Fibroblast of mammary gland (primary cell): ENCODE measurements at regions not wholly inside any gene's neighbourhood (a gene's known extent, or its start where the extent isn't known, plus 50 kb on each side); places are given as distances from the start of the nearest gene placed in this dataset.

Experiments
- DNase-seq: peaks from one replicate; pipeline ENCODE4 v3.0.0-alpha.2; 2010; ENCODE audit warnings: low read depth
- H3K4me3 ChIP-seq: 2 replicates; pipeline ENCODE4 v1.5.1; 2011; ENCODE audit warnings: low read depth, mild to moderate bottlenecking, low read length, moderate library complexity; ENCODE audit not compliant: control insufficient read depth
- CTCF ChIP-seq: conservative IDR thresholded peaks from 2 replicates; pipeline ENCODE4 v1.5.1; 2011; ENCODE audit warnings: low read depth, low read length, inconsistent platforms; ENCODE audit not compliant: control insufficient read depth, insufficient read depth

DNA sequence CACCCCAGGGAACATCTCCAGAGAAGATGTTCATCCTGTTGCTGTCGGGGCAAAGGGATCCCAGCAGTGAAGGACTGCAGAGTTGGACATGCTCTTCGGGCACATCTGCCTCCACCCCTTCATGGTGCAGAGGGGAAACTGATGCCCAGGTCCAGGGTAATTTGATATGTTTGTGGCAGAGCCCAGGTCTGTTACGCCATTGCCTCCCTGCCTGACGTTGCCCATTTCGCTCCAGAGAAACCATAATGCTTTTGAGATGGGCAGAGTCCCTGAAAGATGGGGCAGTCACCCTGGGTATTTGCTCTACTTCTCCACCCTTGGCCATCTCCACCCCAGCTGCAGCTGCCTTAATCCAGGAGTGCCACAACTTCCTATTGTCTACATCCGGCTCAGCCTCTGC lies 290.4 kb upstream of the POU3F1 start:
- TF ChIP-seq CTCF = no peak
- H3K4me3 ChIP-seq = no peak overlapping the region
- no peak for DNase-seq

DNA sequence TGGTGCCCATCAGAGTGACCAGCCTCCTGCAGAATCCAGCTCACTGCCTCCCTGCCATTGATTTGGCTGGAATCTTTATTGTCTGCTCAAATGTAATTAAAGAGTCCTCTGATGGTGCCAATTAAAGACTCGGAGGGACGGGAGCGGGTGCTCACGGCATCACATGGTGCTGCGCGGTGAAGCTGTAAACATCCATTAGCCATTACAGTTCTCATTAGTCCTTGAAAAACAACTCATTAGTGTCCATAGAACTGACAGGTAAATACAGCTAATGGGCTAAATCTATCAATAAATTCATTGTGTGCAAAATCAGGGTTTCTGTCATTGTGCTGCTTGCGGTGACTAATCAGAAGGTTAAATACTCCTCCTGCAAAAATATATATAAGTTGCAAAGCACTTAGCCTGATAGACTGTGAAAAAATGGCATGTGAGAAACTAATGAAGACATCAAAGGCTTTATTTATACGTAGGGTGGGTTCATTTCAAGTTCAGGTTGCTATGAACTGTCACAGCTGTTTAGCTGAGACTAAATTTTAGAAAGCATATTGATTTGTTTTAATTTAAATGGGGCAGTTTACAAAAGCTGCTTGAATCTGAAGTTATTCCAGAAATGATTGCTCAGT lies 289.8 kb upstream of the POU3F1 start:
- no peak for DNase-seq
- TF ChIP-seq CTCF = no peak

DNA sequence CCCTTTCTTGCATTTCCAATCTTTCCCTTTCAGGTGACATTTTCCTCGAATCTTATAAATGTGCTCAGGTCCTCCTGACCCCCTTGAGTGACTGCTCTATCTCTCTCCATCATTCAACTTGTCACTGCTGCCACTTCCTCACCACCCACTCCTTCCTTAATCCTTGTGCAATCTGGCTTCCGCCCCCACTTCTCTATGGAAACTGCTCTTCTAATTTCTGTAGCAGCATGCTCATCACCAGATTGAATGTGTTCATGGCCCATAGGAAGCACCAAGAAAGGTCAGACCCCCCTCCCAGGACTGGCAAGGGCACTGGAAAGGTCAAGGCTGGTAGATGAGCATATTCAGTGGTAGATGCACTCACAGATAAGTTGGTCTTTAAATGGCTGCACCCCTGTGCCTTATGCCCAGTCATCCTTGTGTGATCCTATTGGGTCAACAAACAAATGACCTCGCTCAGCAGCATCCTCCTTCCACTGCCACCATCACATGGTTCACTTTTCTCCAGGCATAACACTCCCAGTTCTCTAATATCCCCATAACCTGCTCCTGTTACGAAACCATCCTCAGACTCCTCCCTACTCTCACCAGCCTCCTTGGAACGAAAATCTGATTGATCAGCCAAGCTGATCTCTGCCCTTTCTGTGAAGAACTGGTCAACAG lies 288.5 kb upstream of the POU3F1 start:
- H3K4me3 ChIP-seq = no peak overlapping the region
- no peak for DNase-seq
- no peak for TF ChIP-seq CTCF

More for the DNA sequence above, 289.8 kb upstream of the POU3F1 start:
- H3K4me3 ChIP-seq = no peak overlapping the region

GRCh38 chr1:38332649-38333310 lies 286.2 kb upstream of the POU3F1 start:
- no peak overlapping the region for H3K4me3 ChIP-seq
- DNase-seq = no peak
- TF ChIP-seq CTCF = no peak

DNA sequence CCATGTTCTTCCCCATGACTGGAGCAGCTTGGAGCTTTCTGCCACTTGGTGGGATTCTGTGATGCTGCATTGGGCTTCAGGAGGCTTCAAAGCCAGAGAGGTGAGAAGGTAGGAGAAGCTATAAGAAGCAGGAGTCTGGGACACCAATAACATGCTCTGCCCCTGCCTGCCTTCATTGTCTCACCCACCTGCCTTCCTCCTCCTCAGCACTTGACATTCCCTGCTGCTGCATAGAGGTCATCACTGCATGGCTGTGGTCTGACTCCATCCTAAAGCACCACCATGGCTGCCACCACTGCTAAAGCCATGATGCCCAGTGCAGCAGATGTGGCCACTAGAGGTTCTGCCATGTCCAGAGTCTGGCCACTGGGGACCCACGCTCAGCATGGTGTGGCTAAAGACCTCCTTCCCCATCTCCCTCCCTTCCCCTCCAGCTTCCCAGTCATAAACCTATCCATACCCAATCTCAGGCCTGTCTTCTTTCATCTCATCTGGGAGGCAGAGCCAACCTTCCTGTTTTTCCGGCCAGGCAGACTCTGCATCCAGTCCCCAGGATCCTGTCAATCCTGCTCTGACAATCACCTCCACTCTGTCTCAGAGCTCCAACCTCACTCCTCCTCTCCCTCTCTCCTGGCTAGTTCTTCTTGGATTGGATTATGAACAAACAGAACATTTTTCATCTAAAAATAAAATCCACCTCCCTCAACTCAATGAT lies 285.1 kb upstream of the POU3F1 start:
- H3K4me3 ChIP-seq = no peak overlapping the region
- TF ChIP-seq CTCF = no peak
- DNase-seq = no peak

GRCh38 chr1:38330799-38331198 lies 284.2 kb upstream of the POU3F1 start:
- DNase-seq = no peak
- no peak overlapping the region for H3K4me3 ChIP-seq
- no peak for TF ChIP-seq CTCF
